Stimulated activated memory B cell treated with anti-CD40 and anti-IgM and Interleukin-4, amounts not matched to agents 10 μg/mL and 1 μg/mL and 100 μg/mL, for 72 hours (primary cell): ENCODE measurements at regions not wholly inside any gene's neighbourhood (a gene's known extent, or its start where the extent isn't known, plus 50 kb on each side); places are given as distances from the start of the nearest gene placed in this dataset.
A peak's percentile ranks its signal among the peaks of the same experiment; 100 is the strongest.

Source experiments
- ATAC-seq: fragments of 150-1000 bp; cut with Tn5 transposase; 2 replicates; pipeline ENCODE4 v1.10.0; 2021
- H3K27ac Mint-ChIP-seq: one replicate; pipeline ENCODE4 v1.8.0; 2022; ENCODE audit warnings: mild to moderate bottlenecking, mixed read lengths
- H3K27me3 Mint-ChIP-seq: one replicate; pipeline ENCODE4 v1.8.0; 2022; ENCODE audit warnings: mixed read lengths
- H3K36me3 Mint-ChIP-seq: one replicate; pipeline ENCODE4 v1.8.0; 2022; ENCODE audit warnings: mixed read lengths
- H3K4me1 Mint-ChIP-seq: one replicate; pipeline ENCODE4 v1.8.0; 2022; ENCODE audit warnings: mixed read lengths
- H3K4me3 Mint-ChIP-seq: one replicate; pipeline ENCODE4 v1.8.0; 2022; ENCODE audit warnings: mild to moderate bottlenecking, moderate library complexity, mixed read lengths
- H3K9me3 Mint-ChIP-seq: one replicate; pipeline ENCODE4 v1.8.0; 2022; ENCODE audit warnings: mixed read lengths

GRCh38 chr18:32621034-32621433 lies 150.4 kb upstream of the GAREM1 start:
- H3K27ac Mint-ChIP-seq, result no peak overlapping the region
- no peak for ATAC-seq

DNA sequence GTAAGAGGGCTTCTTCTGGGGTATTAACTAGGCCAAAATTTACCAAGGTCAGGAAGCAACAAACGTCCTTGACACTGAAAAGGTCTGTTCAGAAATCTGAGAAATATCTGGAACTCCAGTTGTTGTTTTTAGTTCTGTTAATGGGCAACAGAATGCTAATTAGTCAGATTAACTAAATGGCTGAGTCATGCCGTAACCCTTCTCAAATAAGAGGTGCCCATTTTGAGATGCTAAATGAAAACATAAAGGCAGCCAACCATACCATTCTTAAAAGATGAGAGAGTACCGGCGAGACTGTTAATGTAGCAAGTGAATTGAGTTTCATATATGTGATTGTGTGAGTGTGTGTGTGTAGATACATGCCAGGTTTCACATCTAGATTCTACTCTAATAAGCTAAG lies 147.9 kb upstream of the GAREM1 start:
- Mint-ChIP-seq H3K9me3 (no peaks in the 10 kb centered on the region), H3K27ac (no peak overlapping the region), H3K36me3 (no peaks in the 10 kb centered on the region), H3K4me3 (no peak overlapping the region), H3K4me1 (no peaks in the 10 kb centered on the region), H3K27me3 (peaks cover 8% of the 10 kb centered on the region)
- no peak for ATAC-seq

More at GRCh38 chr18:32621034-32621433, 150.4 kb upstream of the GAREM1 start:
- Mint-ChIP-seq H3K9me3 (no peaks in the 10 kb centered on the region), H3K27me3 (peaks cover 8% of the 10 kb centered on the region), H3K4me1 (no peaks in the 10 kb centered on the region), H3K36me3 (no peaks in the 10 kb centered on the region), H3K4me3 (no peak overlapping the region)

- Mint-ChIP-seq H3K27ac (no peak overlapping the region), H3K9me3 (no peaks in the 10 kb centered on the region), H3K27me3 (peaks cover 16% of the 10 kb centered on the region), H3K36me3 (no peaks in the 10 kb centered on the region), H3K4me3 (no peak overlapping the region), H3K4me1 (no peaks in the 10 kb centered on the region)
- ATAC-seq, result no peak
Measured at GRCh38 chr18:32613821-32614220, 143.1 kb upstream of the GAREM1 start.

GRCh38 chr18:32612651-32613050 lies 142.0 kb upstream of the GAREM1 start:
- H3K36me3 Mint-ChIP-seq, result no peaks in the 10 kb centered on the region
- peaks cover 25% of the 10 kb centered on the region for H3K27me3 Mint-ChIP-seq
- no peaks in the 10 kb centered on the region for H3K9me3 Mint-ChIP-seq
- no peaks in the 10 kb centered on the region for H3K4me1 Mint-ChIP-seq
- no peak overlapping the region for H3K4me3 Mint-ChIP-seq
- ATAC-seq, result no peak
- H3K27ac Mint-ChIP-seq, result no peak overlapping the region

DNA sequence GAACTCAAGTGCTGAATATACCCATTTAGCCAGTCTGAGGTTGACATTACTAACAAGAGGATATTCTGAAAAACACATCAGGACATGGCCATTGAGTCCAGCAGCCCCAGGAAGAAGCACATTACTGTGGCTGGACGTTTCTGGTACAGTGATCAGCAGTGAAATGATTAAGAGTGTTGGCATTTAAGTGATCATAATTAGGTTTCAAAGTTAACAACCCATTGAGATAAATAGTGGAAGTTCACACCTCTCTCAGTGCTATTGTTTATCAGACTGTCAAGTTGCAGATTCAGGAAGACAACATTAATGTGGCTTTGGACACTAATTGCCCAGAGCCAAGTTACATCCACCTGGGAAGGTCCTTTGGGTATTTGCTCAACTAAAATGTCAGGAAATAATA lies 139.5 kb upstream of the GAREM1 start:
- H3K9me3 Mint-ChIP-seq, result no peaks in the 10 kb centered on the region
- H3K4me1 Mint-ChIP-seq, result no peaks in the 10 kb centered on the region
- no peak for ATAC-seq
- no peak overlapping the region for H3K27ac Mint-ChIP-seq
- H3K36me3 Mint-ChIP-seq, result no peaks in the 10 kb centered on the region
- no peak overlapping the region for H3K4me3 Mint-ChIP-seq
- H3K27me3 Mint-ChIP-seq, result peaks cover 33% of the 10 kb centered on the region

DNA sequence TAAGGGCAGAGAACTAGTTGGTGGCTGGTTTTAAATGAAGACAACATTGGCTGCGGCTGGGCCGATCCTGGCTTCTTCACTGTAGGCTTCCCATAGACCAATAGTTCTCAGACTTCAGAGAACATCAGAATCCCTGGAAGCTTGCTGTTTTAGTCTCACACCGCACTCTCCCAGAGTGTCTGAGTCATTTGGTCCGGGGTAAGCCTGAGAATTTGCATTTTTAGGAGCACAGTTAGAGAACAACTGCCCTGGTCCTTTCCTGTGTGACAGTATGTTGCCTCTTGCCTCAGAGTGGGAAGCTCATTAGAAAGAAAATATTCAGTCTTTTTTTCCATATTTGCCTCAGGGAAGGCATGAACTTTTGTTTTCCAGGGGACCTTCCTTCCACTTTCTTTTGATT lies 137.1 kb upstream of the GAREM1 start:
- no peaks in the 10 kb centered on the region for H3K9me3 Mint-ChIP-seq
- H3K36me3 Mint-ChIP-seq, result no peaks in the 10 kb centered on the region
- peaks cover 26% of the 10 kb centered on the region for H3K27me3 Mint-ChIP-seq
- ATAC-seq, result no peak
- H3K4me1 Mint-ChIP-seq, result no peaks in the 10 kb centered on the region
- no peak overlapping the region for H3K27ac Mint-ChIP-seq
- H3K4me3 Mint-ChIP-seq, result no peak overlapping the region

DNA sequence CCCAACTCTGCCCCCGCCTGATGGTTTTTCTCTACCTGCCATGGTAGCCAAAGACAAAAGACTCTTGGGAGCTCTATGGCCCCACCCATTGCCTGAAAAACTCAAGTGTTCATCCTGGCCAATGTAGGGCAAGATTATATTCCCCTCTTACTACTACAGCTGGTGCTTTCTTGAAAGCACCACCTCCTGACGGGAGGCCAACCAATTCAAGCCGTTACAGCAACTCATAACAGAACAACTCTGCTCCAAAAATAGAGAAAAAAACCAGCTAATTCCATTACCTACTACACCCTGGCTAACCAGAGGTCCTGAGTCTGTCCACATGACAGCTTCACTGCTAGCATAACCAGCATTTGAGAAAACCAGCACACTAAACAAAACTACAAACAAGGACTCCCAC lies 127.5 kb upstream of the GAREM1 start:
- Mint-ChIP-seq H3K4me1 (no peaks in the 10 kb centered on the region), H3K27me3 (peaks cover 12% of the 10 kb centered on the region), H3K4me3 (no peak overlapping the region), H3K36me3 (no peaks in the 10 kb centered on the region), H3K9me3 (peaks cover 4% of the 10 kb centered on the region), H3K27ac (no peak overlapping the region)
- peak; percentile 8 for ATAC-seq

GRCh38 chr18:32596501-32596900 lies 125.8 kb upstream of the GAREM1 start:
- ATAC-seq, result no peak
- no peaks in the 10 kb centered on the region for H3K36me3 Mint-ChIP-seq
- no peaks in the 10 kb centered on the region for H3K4me1 Mint-ChIP-seq
- H3K27me3 Mint-ChIP-seq, result peaks cover 12% of the 10 kb centered on the region
- H3K27ac Mint-ChIP-seq, result no peak overlapping the region
- no peak overlapping the region for H3K4me3 Mint-ChIP-seq
- peaks cover 4% of the 10 kb centered on the region for H3K9me3 Mint-ChIP-seq

DNA sequence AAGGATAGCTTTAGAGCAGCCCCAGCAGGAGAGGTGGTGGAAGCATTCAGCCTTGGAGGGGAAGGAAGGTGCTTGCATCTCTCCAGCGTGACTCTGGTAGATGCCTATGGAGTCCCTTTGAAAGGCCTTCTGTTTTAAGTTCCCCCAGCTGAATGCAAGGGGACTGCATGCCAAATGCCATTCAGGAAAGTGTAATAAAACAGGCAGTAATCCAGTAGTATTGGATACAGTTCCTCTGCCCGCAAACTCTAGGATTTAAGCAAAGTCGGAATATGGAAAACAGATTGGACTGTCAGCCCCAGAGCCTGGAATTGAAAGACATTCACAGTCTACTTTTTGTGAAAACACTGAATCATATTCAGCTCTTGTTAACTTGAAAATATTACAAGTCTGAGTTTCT lies 125.2 kb upstream of the GAREM1 start:
- peaks cover 12% of the 10 kb centered on the region for H3K27me3 Mint-ChIP-seq
- H3K27ac Mint-ChIP-seq, result no peak overlapping the region
- ATAC-seq, result no peak
- H3K4me1 Mint-ChIP-seq, result no peaks in the 10 kb centered on the region
- no peak overlapping the region for H3K4me3 Mint-ChIP-seq
- peaks cover 4% of the 10 kb centered on the region for H3K9me3 Mint-ChIP-seq
- no peaks in the 10 kb centered on the region for H3K36me3 Mint-ChIP-seq

- H3K36me3 Mint-ChIP-seq, result no peaks in the 10 kb centered on the region
- H3K27me3 Mint-ChIP-seq, result peaks cover 45% of the 10 kb centered on the region
- peaks cover 6% of the 10 kb centered on the region for H3K9me3 Mint-ChIP-seq
- no peak overlapping the region for H3K27ac Mint-ChIP-seq
- no peaks in the 10 kb centered on the region for H3K4me1 Mint-ChIP-seq
- ATAC-seq, result no peak
- H3K4me3 Mint-ChIP-seq, result no peak overlapping the region
Measured at GRCh38 chr18:32588191-32588590, 117.5 kb upstream of the GAREM1 start.

- Mint-ChIP-seq H3K27me3 (peaks cover 33% of the 10 kb centered on the region), H3K9me3 (no peaks in the 10 kb centered on the region), H3K27ac (no peak overlapping the region), H3K36me3 (no peaks in the 10 kb centered on the region), H3K4me1 (no peaks in the 10 kb centered on the region), H3K4me3 (no peak overlapping the region)
- ATAC-seq, result no peak
Measured at GRCh38 chr18:32583431-32583830, 112.7 kb upstream of the GAREM1 start.

DNA sequence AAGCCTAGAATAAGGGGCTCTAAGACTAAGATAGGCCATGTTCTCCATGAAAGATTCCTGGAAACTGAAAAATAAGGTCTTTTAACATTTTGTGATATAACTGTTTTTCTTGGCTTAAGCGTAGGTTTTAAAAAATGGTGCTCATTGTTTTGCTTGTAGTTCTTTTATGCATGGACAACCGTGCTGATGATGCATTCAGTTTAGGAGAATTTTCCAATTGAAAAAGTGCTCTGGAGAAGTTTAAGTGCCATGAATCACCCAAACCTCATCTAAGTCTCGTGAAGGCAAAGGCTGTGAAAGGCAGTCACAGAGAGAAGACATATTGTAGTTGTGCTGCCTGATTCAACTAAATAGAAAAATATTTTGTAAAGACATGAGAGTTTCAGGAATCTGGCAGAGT lies 111.8 kb upstream of the GAREM1 start:
- no peak overlapping the region for H3K4me3 Mint-ChIP-seq
- H3K27ac Mint-ChIP-seq, result no peak overlapping the region
- H3K36me3 Mint-ChIP-seq, result no peaks in the 10 kb centered on the region
- H3K4me1 Mint-ChIP-seq, result no peaks in the 10 kb centered on the region
- no peaks in the 10 kb centered on the region for H3K9me3 Mint-ChIP-seq
- peaks cover 24% of the 10 kb centered on the region for H3K27me3 Mint-ChIP-seq
- ATAC-seq, result no peak

DNA sequence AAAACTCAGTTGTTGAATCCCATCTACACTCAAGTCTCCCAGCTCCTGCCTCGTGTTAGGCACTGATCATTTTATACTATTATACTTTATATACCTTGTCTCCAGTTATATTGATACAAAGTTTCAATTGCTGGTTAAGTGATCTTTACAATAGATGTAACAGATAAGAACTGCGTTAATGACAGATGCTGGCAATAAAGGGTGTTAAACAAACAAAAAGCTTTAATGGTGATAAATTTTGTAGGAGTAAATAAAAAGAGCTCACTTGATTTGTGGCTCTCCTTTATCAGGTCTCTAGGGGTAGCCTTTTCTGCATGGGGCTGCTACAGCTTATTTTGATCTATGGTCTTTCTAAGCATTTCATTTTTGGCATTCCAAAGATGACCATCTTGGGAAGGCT lies 106.9 kb upstream of the GAREM1 start:
- H3K9me3 Mint-ChIP-seq, result no peaks in the 10 kb centered on the region
- no peaks in the 10 kb centered on the region for H3K36me3 Mint-ChIP-seq
- no peaks in the 10 kb centered on the region for H3K4me1 Mint-ChIP-seq
- no peak overlapping the region for H3K27ac Mint-ChIP-seq
- H3K4me3 Mint-ChIP-seq, result no peak overlapping the region
- no peak for ATAC-seq
- H3K27me3 Mint-ChIP-seq, result peaks cover 6% of the 10 kb centered on the region

- Mint-ChIP-seq H3K27me3 (peaks cover 12% of the 10 kb centered on the region), H3K9me3 (no peaks in the 10 kb centered on the region), H3K4me1 (no peaks in the 10 kb centered on the region), H3K27ac (no peak overlapping the region), H3K4me3 (no peak overlapping the region), H3K36me3 (no peaks in the 10 kb centered on the region)
- ATAC-seq, result no peak
Measured at GRCh38 chr18:32576296-32576916, 105.7 kb upstream of the GAREM1 start.

GRCh38 chr18:32566960-32567359 lies 96.3 kb upstream of the GAREM1 start:
- Mint-ChIP-seq H3K27ac (no peak overlapping the region), H3K4me1 (no peaks in the 10 kb centered on the region), H3K36me3 (no peaks in the 10 kb centered on the region), H3K27me3 (no peaks in the 10 kb centered on the region), H3K4me3 (no peak overlapping the region), H3K9me3 (no peaks in the 10 kb centered on the region)
- no peak for ATAC-seq

GRCh38 chr18:32553640-32554365 lies 83.1 kb upstream of the GAREM1 start:
- H3K36me3 Mint-ChIP-seq, result no peaks in the 10 kb centered on the region
- H3K4me1 Mint-ChIP-seq, result peaks cover 11% of the 10 kb centered on the region
- H3K4me3 Mint-ChIP-seq, result no peak overlapping the region
- no peak for ATAC-seq
- no peaks in the 10 kb centered on the region for H3K9me3 Mint-ChIP-seq
- H3K27ac Mint-ChIP-seq, result no peak overlapping the region
- H3K27me3 Mint-ChIP-seq, result peaks cover 11% of the 10 kb centered on the region
